DND-41 (cell line): ENCODE measurements at regions not wholly inside any gene's neighbourhood (a gene's known extent, or its start where the extent isn't known, plus 50 kb on each side); places are given as distances from the start of the nearest gene placed in this dataset.

ENCODE experiments used
- CTCF ChIP-seq: IDR thresholded peaks from 2 replicates; pipeline ENCODE4 v1.5.1; 2012; ENCODE audit warnings: borderline replicate concordance, low read length, moderate library complexity, mild to moderate bottlenecking; ENCODE audit not compliant: poor library complexity, severe bottlenecking; ENCODE audit errors: extremely low read depth
- EZH2 ChIP-seq: IDR thresholded peaks from 3 replicates; pipeline ENCODE4 v1.6.1; 2012; ENCODE audit warnings: borderline replicate concordance, low read depth, mild to moderate bottlenecking, moderate library complexity, low read length, inconsistent platforms; ENCODE audit not compliant: severe bottlenecking

- TF ChIP-seq CTCF (no peak), EZH2 (no peak)
Observed at GRCh38 chr4:35464964-35465528, 779.3 kb downstream of the ARAP2 start.
